Endothelial cell (in vitro differentiated cells): ENCODE measurements at regions not wholly inside any gene's neighbourhood (a gene's known extent, or its start where the extent isn't known, plus 50 kb on each side); places are given as distances from the start of the nearest gene placed in this dataset.

Experiments used
- DNase-seq: peaks from one replicate; pipeline ENCODE4 v3.0.0; 2021; ENCODE audit warnings: low spot score
- H3K27ac Mint-ChIP-seq: one replicate; pipeline ENCODE4 v1.8.0; 2021; ENCODE audit warnings: mixed read lengths, inconsistent platforms; ENCODE audit not compliant: unreplicated experiment
- H3K27me3 Mint-ChIP-seq: one replicate; pipeline ENCODE4 v1.8.0; 2021; ENCODE audit warnings: mild to moderate bottlenecking, moderate library complexity, mixed read lengths, inconsistent platforms; ENCODE audit not compliant: unreplicated experiment
- H3K36me3 Mint-ChIP-seq: one replicate; pipeline ENCODE4 v1.8.0; 2021; ENCODE audit warnings: mild to moderate bottlenecking, low read depth, mixed read lengths, inconsistent platforms; ENCODE audit not compliant: unreplicated experiment
- H3K4me1 Mint-ChIP-seq: one replicate; pipeline ENCODE4 v1.8.0; 2021; ENCODE audit warnings: mild to moderate bottlenecking, mixed read lengths, inconsistent platforms; ENCODE audit not compliant: unreplicated experiment
- H3K4me3 Mint-ChIP-seq: one replicate; pipeline ENCODE4 v1.8.0; 2021; ENCODE audit warnings: mild to moderate bottlenecking, mixed read lengths, inconsistent platforms; ENCODE audit not compliant: unreplicated experiment
- H3K9me3 Mint-ChIP-seq: one replicate; pipeline ENCODE4 v1.8.0; 2021; ENCODE audit warnings: mixed read lengths, inconsistent platforms; ENCODE audit not compliant: unreplicated experiment
- CTCF ChIP-seq: fragments of 200-600 bp; sonication (generic); IDR thresholded peaks from one replicate; pipeline ENCODE4 v1.5.0; 2021; ENCODE audit warnings: antibody characterized with exemption; ENCODE audit not compliant: unreplicated experiment

GRCh38 chr6:91743756-91744155 lies 1156.9 kb upstream of the MAP3K7 start:
- Mint-ChIP-seq H3K27me3 (no peaks in the 10 kb centered on the region), H3K9me3 (no peaks in the 10 kb centered on the region), H3K4me3 (no peak overlapping the region), H3K4me1 (no peaks in the 10 kb centered on the region), H3K27ac (no peak overlapping the region), H3K36me3 (no peaks in the 10 kb centered on the region)
- TF ChIP-seq CTCF: no peak
- no peak for DNase-seq

GRCh38 chr6:91731939-91732338 lies 1145.1 kb upstream of the MAP3K7 start:
- TF ChIP-seq CTCF: no peak
- H3K4me1 Mint-ChIP-seq: no peaks in the 10 kb centered on the region
- H3K27me3 Mint-ChIP-seq: no peaks in the 10 kb centered on the region
- H3K4me3 Mint-ChIP-seq: no peak overlapping the region
- no peaks in the 10 kb centered on the region for H3K36me3 Mint-ChIP-seq
- H3K27ac Mint-ChIP-seq: no peak overlapping the region
- no peak for DNase-seq
- no peaks in the 10 kb centered on the region for H3K9me3 Mint-ChIP-seq

- no peaks in the 10 kb centered on the region for H3K36me3 Mint-ChIP-seq
- no peak overlapping the region for H3K4me3 Mint-ChIP-seq
- H3K4me1 Mint-ChIP-seq: no peaks in the 10 kb centered on the region
- no peak overlapping the region for H3K27ac Mint-ChIP-seq
- H3K27me3 Mint-ChIP-seq: no peaks in the 10 kb centered on the region
- no peaks in the 10 kb centered on the region for H3K9me3 Mint-ChIP-seq
- no peak for TF ChIP-seq CTCF
- DNase-seq: no peak
Observed at GRCh38 chr6:91730710-91731109, 1143.8 kb upstream of the MAP3K7 start.

DNA sequence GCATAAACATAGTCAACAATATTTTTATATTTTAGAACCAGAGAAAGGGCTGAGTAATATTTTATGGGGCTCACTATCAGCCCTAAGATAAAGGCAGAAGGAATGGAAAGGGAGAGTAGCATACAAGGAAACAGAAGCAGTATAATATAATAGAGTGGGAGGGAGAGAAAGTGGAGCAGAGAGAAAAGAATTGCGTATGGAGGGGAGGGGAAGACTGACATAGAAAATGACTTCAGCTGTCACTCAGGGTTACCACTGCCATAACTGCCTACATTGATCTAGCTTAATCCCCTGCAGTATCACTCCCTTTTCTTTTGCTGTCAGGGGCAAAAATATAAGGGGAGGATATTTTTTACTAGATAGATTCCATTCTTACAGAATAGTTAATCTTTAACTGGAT lies 1133.5 kb upstream of the MAP3K7 start:
- peaks cover 3% of the 10 kb centered on the region for H3K4me1 Mint-ChIP-seq
- no peaks in the 10 kb centered on the region for H3K27me3 Mint-ChIP-seq
- TF ChIP-seq CTCF: no peak
- H3K9me3 Mint-ChIP-seq: no peaks in the 10 kb centered on the region
- no peak for DNase-seq
- H3K36me3 Mint-ChIP-seq: no peaks in the 10 kb centered on the region
- H3K27ac Mint-ChIP-seq: no peak overlapping the region
- H3K4me3 Mint-ChIP-seq: no peak overlapping the region

GRCh38 chr6:91719414-91719813 lies 1132.5 kb upstream of the MAP3K7 start:
- no peak for TF ChIP-seq CTCF
- no peaks in the 10 kb centered on the region for H3K9me3 Mint-ChIP-seq
- H3K4me1 Mint-ChIP-seq: peaks cover 3% of the 10 kb centered on the region

More at GRCh38 chr6:91719414-91719813, 1132.5 kb upstream of the MAP3K7 start:
- H3K4me3 Mint-ChIP-seq: no peak overlapping the region
- H3K27me3 Mint-ChIP-seq: no peaks in the 10 kb centered on the region
- H3K27ac Mint-ChIP-seq: no peak overlapping the region
- DNase-seq: no peak
- no peaks in the 10 kb centered on the region for H3K36me3 Mint-ChIP-seq
